KG1 (cell line): ENCODE measurements at regions not wholly inside any gene's neighbourhood (a gene's known extent, or its start where the extent isn't known, plus 50 kb on each side); places are given as distances from the start of the nearest gene placed in this dataset.
A peak's percentile ranks its signal among the peaks of the same experiment; 100 is the strongest.

Experiments used
- DNase-seq: peaks from one replicate; lab custom pipeline; 2025; lab: John Stamatoyannopoulos, UW

GRCh38 chr5:81914696-81915095, 57.1 kb upstream of the ATG10 start:
- no peak for DNase-seq

GRCh38 chr5:81912933-81913332, 58.9 kb upstream of the ATG10 start:
- DNase-seq: no peak

DNA sequence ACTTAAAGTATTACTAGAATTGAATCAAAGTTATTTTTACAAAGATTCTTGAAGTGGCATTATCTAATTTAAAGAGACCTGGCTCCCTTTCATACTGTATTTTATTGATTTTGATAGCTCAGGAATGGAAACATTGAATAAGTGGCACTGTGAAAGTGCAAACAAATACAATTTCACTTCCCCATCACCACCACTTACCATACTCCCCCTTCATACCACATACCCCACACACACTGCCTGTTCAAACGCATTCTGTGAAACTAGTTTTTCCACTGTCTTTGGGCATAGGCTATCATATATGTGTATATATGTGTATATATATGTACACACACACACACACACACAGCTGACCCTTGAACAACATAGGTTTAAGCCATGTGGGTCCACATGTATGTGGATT, 62.1 kb upstream of the ATG10 start:
- DNase-seq: no peak

GRCh38 chr5:81908771-81909170, 63.1 kb upstream of the ATG10 start:
- no peak for DNase-seq

DNA sequence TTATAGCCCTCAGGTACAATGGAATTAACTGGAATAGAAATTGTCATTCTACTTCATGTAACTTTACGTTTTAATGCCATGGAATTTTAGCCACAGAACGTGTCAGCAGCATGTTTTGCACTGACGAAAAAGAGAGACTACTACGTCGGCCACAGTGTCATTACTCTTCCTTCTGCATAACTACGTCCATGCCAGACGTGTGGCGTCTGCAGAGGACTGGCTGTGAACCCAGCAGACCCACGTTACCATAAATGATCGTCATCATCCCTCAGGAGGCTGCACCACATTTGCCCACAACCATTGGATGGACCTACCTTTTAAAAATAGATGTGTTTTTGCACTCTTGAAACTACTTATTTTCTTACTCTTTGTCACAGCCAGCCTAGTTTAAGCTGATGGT, 63.8 kb upstream of the ATG10 start:
- DNase-seq: no peak

GRCh38 chr5:81907012-81907635, 64.7 kb upstream of the ATG10 start:
- no peak for DNase-seq

- no peak for DNase-seq
Observed at GRCh38 chr5:81906086-81906485, 65.7 kb upstream of the ATG10 start.

- no peak for DNase-seq
Observed at GRCh38 chr5:81904861-81905260, 67.0 kb upstream of the ATG10 start.

GRCh38 chr5:81904166-81904565, 67.7 kb upstream of the ATG10 start:
- DNase-seq: no peak

- no peak for DNase-seq
Observed at GRCh38 chr5:81901586-81901985, 70.2 kb upstream of the ATG10 start.

DNA sequence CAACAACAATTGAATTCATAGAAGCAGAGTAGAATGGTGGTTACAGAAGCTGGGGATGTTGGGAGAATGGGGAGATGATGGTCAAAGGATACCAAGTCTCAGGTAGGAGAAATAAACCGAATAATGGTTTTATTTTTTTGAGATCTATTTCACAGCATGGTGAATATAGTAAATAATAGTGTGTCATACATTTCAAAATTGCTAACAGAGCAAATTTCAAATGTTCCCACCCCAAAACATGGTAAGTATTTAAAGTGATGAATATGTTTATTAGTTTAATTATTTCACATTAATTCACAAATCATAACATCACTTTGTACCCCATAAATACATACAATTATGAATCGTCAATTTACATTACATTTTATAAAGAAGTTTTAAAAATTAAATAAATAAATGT, 72.7 kb upstream of the ATG10 start:
- no peak for DNase-seq

- DNase-seq: peak; percentile 71
Observed at GRCh38 chr5:81898403-81898802, 73.4 kb upstream of the ATG10 start.

GRCh38 chr5:81896764-81897163, 75.1 kb upstream of the ATG10 start:
- no peak for DNase-seq

DNA sequence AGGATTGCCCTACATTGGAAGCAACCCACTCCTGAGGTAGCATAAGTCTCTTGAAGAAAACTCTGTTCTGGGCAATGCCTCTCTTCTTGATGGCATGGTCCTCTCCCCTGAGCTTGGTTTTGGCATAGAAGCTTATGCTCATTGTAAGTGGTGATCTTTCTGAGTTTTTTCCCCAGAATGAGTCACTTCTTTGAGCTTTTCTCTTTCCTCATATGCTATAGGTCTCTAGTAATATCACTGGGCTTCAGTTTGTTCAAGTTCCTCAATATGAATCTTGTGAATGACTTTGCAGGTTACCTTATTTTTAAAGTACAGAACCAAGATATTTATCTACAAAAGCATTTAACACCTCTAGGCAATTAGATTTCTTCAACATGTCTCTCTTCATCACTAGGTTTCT, 76.5 kb upstream of the ATG10 start:
- peak; percentile 45 for DNase-seq

DNA sequence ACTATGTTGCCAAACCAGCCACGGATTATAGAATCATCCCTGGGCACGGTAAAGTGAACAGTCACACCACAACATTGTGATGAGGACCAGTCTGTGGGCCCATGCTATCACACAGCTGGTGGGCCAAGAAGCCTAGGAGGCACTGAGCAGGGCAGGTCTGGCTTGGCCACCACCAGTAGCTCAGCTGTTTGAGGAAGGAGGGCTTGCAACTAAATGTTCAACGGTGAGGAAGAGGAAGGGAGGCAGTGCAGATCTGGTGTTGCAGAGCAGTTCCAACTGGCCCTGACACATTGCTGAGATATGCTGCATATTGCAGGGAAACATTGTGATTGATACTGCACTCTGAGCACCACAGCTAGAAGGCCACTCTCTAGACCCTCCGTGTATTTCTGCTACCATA, 77.9 kb upstream of the ATG10 start:
- no peak for DNase-seq

GRCh38 chr5:81884871-81885270, 87.0 kb upstream of the ATG10 start:
- no peak for DNase-seq

- no peak for DNase-seq
Observed at GRCh38 chr5:81883371-81883770, 88.5 kb upstream of the ATG10 start.

DNA sequence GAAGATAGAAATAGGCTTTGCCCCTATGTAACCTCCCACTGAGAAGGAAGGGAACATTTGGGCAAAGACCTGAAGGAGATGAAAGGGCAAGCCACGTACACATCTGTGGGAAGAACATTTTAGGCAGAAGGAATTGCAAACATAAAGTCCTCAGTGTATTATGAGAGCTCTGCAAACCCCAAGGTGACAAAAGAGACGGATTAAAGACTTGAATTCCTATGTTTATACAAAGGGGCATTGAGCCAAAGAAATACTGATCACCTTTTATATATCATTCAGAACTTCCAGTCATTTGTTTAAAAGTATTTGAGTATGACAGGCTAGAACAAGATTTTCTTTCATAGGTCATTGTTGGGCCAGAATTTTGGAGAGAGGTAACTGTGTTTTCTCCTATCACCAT, 90.2 kb upstream of the ATG10 start:
- DNase-seq: no peak

DNA sequence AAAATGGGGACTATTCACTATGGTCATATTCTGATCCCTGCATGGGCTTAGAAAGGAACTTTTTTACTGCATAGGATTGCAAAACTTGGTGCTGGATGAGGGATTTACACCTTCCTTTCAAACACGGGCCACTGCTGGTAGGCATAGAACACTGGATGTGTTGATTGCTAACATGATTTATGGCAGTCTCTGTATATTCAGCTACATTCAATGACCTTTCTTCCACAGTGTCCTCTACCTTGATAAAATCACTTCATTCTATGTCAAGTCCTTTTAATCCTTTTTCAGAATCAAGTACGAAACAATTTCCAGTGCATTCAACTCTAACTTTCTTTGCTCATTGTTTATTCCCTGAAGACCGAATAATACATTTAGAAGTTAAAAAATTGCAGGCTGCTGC, 91.9 kb upstream of the ATG10 start:
- DNase-seq: no peak

DNA sequence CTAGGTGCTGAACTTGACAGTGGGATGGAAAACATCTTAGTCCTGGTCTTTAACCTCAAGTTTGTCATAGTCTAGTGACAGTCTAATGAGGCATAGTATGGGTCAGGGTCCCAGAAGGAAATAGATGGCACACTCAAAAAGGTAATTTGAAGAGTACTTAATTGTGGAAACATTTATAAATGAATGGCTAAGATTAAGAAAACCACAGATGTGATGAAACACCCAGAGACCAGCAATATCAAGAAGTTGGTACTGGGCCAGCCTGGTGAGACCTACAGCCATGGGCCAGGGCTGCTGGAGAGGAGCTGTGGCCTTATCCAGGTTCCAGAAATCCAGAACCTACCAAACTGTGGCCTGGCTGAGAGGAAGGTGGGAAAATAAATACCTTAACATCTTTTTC, 93.5 kb upstream of the ATG10 start:
- DNase-seq: no peak

DNA sequence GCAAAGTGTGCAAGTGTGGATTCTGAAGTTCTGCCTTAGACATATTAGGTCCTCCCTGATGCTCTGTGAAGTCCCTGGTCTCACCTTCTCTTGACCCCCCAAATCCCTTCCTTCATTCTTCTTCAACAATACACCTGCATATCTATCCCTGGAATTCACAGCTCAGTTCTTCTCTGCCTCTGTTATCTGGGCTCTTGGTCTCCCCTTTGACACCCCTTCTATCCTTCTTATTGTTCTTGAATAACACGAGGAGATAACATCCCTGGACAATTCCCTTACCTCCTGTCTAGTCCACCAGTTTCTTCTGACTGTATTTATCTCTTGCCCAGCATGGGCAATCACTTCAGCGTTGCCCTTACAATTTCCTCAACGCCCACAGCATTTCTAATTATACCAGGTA, 104.8 kb upstream of the ATG10 start:
- no peak for DNase-seq

DNA sequence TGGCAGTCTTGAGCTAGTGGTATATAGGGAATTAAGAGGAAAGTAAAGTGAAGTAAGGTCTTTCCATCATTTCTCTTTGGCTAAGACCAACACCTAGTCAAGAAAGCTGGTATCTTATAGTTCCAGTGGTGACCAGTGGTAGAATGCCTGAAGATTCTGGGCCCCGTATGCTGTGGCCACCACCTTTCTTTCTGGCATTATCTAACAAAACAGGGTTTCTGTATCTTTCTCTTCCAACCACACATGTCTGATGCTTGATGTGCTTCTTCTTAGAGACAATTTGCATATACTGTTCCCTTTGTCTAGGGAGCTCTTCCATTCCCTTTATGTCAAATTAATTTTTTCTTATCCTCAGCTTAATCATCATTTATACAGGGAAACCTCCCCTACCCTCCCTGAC, 109.9 kb upstream of the SSBP2 start:
- DNase-seq: no peak

DNA sequence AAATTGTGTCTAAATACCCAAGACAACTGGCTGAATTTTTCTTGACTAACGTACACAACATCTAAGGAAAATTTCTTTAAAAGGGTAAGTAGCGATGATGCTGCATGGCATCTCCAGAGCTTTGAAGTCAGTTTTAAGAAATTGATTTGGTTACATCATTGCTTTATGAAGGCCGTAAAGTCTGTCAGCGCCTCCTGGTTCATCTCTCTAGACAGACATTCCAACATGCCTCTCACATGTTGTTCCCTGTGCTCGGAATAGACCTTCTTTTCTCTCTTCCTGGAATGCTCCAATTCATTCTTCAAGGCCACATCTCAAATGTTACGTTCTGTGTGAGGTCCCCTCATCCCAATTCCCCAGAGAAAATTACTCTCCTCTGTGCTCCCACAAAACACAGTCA, 108.7 kb upstream of the SSBP2 start:
- DNase-seq: no peak

DNA sequence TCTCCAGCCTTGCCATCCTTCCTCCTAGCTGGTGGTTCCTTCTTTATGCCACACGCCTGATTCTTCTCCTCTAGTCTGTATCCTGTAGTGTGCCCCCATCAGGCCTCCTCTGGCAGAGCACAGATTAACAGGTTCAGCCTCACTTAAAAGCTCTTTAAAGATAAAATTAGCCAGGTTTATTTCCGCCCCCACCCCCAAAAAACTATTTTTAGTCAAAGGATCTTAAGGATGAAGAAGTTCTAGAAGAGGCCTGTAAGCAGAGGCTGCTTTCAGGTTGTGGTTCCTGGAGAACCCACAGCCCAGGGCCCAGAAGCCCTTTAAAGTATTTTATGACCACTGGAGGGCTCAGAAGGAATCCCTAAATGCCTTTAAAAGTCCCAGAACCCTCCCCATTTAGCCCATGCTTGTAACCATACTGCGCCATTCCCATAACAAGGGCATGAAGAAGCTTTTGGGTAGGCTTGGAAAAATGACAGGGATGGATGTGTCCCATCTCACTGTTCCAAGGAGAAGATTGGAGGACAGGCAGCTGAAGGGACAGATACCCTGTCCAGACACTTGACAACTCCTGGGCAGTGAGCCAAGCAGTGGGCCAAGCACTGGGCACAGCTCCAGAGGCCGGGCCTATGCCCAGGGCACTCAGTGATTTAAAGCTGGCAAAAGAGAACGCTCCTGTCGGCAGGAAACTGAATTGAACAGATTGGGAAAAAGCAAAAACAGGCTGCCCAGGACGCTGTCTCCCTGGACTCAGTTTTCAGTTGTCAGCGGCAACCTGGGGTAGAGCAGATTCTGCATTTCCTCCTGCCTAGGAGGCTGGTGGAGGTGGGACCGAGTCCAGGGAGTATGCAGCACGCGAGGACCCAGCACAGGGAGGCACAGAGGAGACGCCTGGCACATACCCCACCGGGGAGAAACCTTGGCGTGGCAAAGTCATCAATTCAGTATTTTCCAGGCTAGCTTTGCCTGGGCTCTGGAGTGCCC, 106.3 kb upstream of the SSBP2 start:
- no peak for DNase-seq
